Activated CD8-positive, alpha-beta memory T cell treated with anti-CD3 and anti-CD28 coated beads, Interleukin-2, amount 50 U/mL, for 48 hours (primary cell): ENCODE measurements at regions not wholly inside any gene's neighbourhood (a gene's known extent, or its start where the extent isn't known, plus 50 kb on each side); places are given as distances from the start of the nearest gene placed in this dataset.
"Not testable (repeated sequence)": the region's sequence is repeated elsewhere in the genome, so short reads cannot be mapped to it uniquely, and the experiment has no call there.

Experiments
- DNase-seq: peaks from one replicate; pipeline ENCODE4 v3.0.0-alpha.2; 2020

DNA sequence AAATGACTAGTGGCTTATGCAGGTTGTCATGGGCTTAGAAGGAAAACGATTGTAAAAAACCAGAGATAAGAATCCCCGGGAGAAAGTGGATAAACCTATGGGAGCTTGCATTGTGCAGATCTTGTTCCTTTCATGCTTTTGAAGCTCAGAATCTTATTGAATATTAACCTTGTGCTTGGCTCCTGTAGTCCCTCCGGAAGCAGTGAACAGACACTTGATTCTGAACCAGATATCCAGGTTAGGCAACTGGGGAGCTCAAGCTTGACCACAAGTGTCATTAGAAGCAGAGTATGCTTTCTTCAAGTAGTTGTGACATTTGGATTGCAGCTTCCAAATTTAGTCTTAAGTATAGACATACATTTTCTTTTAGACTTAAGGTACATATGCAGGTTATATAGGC is 212.6 kb upstream of the MOCS1 start:
- no peak for DNase-seq

DNA sequence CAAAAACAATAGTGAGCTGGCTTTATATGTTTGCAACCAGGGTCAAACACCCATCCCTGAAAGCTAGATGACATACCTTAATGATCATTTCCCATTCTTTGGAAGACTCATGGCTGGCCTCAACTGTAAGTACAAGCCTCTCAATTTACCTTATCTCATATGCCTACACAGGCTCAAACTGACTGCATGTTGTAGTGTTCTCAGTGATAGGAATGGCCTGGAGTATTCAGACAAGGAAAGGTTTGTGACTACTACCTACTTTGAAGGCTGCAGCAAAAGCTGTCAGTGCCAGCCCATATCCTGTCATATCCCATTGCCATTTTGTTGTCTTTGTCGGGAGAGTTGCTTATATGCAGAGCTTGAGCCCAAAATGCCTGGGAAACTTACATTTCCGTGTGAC is 205.2 kb upstream of the MOCS1 start:
- DNase-seq, result no peak

- no peak for DNase-seq
Observed at GRCh38 chr6:40138273-40138720, 204.0 kb upstream of the MOCS1 start.

GRCh38 chr6:40135491-40136072 is 201.3 kb upstream of the MOCS1 start:
- DNase-seq, result no peak

- DNase-seq, result not testable (repeated sequence)
Observed at GRCh38 chr6:40133981-40134380, 199.7 kb upstream of the MOCS1 start.

GRCh38 chr6:40131675-40132074 is 197.4 kb upstream of the MOCS1 start:
- DNase-seq, result no peak

DNA sequence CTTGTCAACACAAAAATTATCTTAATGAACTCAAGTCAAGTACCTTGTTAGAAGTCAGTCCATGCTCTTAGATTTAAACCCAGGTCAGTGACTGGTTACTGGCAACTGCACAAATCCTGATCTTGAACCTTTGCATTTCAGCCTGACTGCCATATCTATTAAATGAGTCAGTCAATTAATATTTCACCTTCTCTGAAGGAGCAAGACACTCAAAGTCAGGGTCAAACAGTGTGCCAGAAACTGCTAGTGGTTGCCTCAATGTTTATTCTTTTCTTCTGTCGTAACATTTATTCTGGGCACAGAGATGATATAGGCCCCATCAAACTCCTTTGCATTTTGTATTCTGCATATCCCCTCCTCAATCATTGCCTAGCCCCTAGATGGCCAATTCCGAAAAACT is 193.9 kb upstream of the MOCS1 start:
- no peak for DNase-seq

GRCh38 chr6:40125680-40126394 is 191.6 kb upstream of the MOCS1 start:
- DNase-seq, result no peak

DNA sequence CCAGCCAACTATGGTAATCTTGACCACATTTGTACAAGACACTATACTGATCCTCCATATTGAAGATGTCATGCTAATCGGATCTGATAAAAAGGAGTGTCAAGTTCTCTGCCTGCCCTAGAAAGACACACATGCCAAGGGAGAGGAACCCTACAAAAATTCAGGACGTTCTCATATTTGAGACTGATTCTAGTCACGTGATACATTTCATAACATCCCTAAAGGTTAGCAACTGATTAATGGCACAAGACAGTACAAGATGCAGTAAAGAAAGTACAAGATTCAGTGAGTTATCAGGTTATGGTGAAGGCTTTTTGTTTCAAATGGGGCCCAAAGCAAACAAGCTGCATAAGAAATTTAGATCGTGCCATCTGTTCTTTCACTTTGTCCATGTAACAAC is 190.7 kb upstream of the MOCS1 start:
- no peak for DNase-seq

- DNase-seq, result no peak
Observed at GRCh38 chr6:40116832-40117231, 182.6 kb upstream of the MOCS1 start.

DNA sequence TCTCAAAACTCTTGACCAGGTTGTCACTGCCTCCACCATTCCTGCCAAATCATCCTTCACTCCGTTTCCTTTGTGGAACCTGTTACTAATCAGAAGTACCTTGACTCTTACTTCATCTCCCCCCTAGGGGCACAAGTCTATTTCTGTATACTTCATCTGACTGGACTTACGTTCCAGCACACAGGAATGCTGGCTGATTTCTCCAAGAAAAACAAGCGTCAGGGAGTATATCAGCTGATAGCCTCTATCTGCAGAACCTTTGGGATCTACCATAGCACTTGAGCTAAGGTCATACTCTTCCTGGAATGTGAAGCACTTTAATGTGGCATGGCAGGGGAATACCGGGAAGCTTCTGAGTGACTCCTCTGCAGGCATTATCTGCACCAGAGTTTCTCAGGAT is 178.1 kb upstream of the MOCS1 start:
- DNase-seq, result no peak

GRCh38 chr6:40108736-40109135 is 174.5 kb upstream of the MOCS1 start:
- no peak for DNase-seq

DNA sequence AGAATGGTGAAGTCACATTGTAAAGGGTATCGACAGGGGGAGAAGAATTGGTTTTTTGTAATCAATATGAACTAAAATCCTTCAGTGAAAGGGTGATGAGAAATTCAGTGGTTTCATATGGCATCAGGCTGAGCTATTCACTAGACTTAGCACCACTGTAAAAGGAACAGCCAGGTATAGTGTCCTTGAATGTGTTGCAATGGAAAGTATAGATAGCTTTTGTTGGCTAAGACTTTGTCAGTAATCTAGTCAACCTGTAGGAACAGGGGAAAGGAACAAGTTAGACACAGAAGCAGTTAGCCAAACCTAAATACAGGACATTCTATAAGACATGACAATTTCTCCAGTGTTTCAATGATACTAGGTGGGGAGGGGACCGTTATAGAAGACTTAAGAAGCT is 172.6 kb upstream of the MOCS1 start:
- DNase-seq, result no peak

GRCh38 chr6:40098774-40099173 is 164.5 kb upstream of the MOCS1 start:
- no peak for DNase-seq

GRCh38 chr6:40097590-40097989 is 163.3 kb upstream of the MOCS1 start:
- DNase-seq, result no peak

- DNase-seq, result no peak
Observed at GRCh38 chr6:40083141-40083920, 149.1 kb upstream of the MOCS1 start.

DNA sequence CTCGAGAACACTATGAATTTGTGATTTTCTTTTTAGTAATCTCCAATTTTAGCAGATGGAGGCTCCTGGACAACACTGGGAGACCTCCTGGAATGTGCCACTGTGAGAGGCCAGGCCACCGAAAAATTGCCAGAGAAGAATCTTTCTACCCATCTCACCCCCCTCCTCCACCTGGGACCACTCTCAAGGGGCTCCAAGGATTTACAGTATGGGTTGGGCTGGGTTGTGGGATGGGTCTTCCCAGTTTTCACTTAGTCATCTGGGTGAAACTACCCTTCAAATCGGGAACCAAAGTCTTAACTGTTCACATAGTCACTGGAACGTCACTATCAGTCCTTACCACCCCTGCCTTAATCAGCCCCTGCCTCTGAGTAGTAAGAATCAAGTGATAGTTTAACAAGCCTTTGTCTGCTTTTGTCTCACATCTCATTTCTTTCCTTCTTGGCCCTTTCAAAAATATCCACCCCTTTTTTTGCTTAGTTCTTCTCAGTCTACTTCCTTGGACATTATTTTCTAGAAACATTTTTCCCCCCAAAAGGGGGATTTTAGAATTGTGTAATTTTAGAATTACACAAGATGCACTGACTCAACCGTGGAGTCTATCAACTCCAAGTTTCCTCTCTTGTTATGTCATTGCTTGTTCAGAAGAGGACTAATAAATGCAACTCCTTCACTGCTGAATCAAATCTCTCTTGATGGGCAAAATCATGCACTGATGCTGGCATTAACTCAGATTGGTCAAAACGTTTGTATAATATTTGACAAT is 148.2 kb upstream of the MOCS1 start:
- no peak for DNase-seq

- DNase-seq, result no peak
Observed at GRCh38 chr6:40077736-40078135, 143.5 kb upstream of the MOCS1 start.

DNA sequence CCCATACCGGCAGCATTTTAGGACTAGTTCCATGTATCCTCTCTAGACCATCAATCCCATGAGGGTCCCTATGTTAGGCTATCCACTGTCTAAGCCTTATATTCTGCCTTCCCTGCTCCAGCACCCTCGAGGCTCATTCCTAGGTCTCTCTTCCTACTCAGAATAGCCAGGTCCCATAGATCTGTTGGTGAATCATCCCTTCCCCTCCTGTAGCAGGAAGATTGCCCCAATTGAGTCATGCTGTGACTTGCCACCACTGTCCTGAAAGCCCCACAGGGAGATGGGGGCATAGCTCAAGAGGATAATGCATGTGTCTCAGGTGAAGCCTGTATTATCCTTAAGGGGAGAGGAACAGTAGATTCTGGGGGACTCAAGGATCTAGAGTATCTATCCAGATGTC is 143.1 kb upstream of the MOCS1 start:
- no peak for DNase-seq

- no peak for DNase-seq
Observed at GRCh38 chr6:40075056-40075590, 140.9 kb upstream of the MOCS1 start.

DNA sequence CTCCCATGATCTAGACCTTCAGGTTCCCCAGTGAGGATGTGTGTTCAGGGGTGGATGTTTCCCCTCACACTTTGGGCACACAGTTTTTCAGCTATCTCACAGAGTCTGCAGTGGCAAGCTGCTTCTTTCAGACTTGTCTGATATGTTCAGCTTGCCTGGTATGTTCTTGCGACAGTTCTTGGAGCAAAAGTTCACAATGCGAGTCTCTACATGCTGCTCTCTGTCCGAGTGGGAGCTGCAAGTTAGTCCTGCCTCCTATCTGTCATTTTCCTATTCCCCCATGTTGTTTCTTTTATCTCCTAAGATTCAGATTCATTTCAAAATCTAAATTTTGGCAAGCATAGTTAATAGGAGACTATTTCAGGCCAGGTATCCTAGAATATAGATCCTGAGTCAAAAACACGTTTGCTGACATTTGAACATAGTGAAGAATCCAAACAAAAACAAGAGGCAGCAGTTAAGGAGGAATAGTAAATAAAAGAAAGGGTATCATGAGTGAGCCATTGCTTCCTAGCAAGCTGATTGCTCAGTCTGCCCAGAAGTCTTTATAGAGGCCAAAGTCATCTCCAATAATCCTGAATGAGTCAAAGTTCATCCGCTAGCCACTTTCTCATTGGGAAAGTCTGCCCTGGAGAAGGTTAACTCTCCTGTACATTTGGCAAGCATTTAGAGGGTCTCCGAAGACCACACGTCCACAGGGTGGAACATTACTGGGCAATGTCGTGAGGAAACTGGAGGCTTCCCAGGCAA is 140.2 kb upstream of the MOCS1 start:
- no peak for DNase-seq

DNA sequence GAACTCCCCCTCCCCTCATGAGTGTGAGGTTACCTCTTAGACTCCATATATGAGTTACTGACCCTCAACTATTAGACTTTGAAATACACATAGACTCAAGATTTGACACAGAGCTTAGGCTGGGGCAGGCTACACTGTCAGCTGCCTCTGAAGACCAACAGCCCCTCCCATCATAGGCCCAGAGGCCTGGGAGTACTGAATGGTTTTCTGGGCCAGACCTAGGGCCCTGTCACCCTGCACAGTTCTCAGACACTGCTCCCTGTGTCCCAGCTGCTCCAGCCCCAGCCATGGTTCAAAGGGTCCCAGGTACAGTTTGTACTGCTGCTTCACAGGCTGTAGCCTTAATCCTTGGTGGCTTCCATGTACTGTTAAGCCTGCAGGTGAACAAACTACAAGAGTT is 132.1 kb upstream of the MOCS1 start:
- no peak for DNase-seq
